GM19452 (cell line): ENCODE measurements at regions not wholly inside any gene's neighbourhood (a gene's known extent, or its start where the extent isn't known, plus 50 kb on each side); places are given as distances from the start of the nearest gene placed in this dataset.

Experiments used
- ATAC-seq: cut with Tn5 transposase; IDR thresholded peaks from one replicate; pipeline ENCODE4 v1.9.1; 2021; ENCODE audit not compliant: unreplicated experiment

- no peak for ATAC-seq
These were observed 1454.8 kb downstream of the RPA4 start for GRCh38 chrX:98338544-98338943.

GRCh38 chrX:98350940-98351339 is 1467.2 kb downstream of the RPA4 start:
- ATAC-seq = no peak

GRCh38 chrX:98357146-98357545 is 1473.4 kb downstream of the RPA4 start:
- ATAC-seq = no peak

GRCh38 chrX:98362630-98363029 is 1478.9 kb downstream of the RPA4 start:
- no peak for ATAC-seq

GRCh38 chrX:98371994-98372393 is 1488.3 kb downstream of the RPA4 start:
- ATAC-seq = no peak

- no peak for ATAC-seq
These were observed 1495.4 kb downstream of the RPA4 start for GRCh38 chrX:98379134-98379533.

- no peak for ATAC-seq
These were observed 1496.4 kb downstream of the RPA4 start for GRCh38 chrX:98380106-98380505.

- ATAC-seq = no peak
These were observed 1496.8 kb downstream of the RPA4 start for GRCh38 chrX:98380556-98380955.

- ATAC-seq = no peak
These were observed 1514.8 kb downstream of the RPA4 start for GRCh38 chrX:98398542-98398941.

GRCh38 chrX:98405376-98405775 is 1521.7 kb downstream of the RPA4 start:
- no peak for ATAC-seq

- ATAC-seq = no peak
These were observed 1523.9 kb downstream of the RPA4 start for GRCh38 chrX:98407584-98407983.

GRCh38 chrX:98409867-98410266 is 1526.2 kb downstream of the RPA4 start:
- no peak for ATAC-seq

- no peak for ATAC-seq
These were observed 1528.3 kb downstream of the RPA4 start for GRCh38 chrX:98412058-98412457.

GRCh38 chrX:98422536-98422935 is 1538.8 kb downstream of the RPA4 start:
- no peak for ATAC-seq

GRCh38 chrX:98432413-98432812 is 1548.7 kb downstream of the RPA4 start:
- no peak for ATAC-seq

GRCh38 chrX:98448524-98448923 is 1564.8 kb downstream of the RPA4 start:
- no peak for ATAC-seq

- ATAC-seq = no peak
These were observed 1568.7 kb downstream of the RPA4 start for GRCh38 chrX:98452456-98452855.

- no peak for ATAC-seq
These were observed 1576.0 kb downstream of the RPA4 start for GRCh38 chrX:98459669-98460068.

GRCh38 chrX:98480606-98481005 is 1596.9 kb downstream of the RPA4 start:
- ATAC-seq = no peak

- no peak for ATAC-seq
These were observed 1597.9 kb downstream of the RPA4 start for GRCh38 chrX:98481636-98482035.

- ATAC-seq = no peak
These were observed 1607.0 kb downstream of the RPA4 start for GRCh38 chrX:98490670-98491069.

- ATAC-seq = no peak
These were observed 1617.7 kb downstream of the RPA4 start for GRCh38 chrX:98501426-98501825.

- no peak for ATAC-seq
These were observed 1623.2 kb downstream of the RPA4 start for GRCh38 chrX:98506907-98507306.

GRCh38 chrX:98514032-98514431 is 1630.3 kb downstream of the RPA4 start:
- ATAC-seq = no peak
